ENCODE measurements at regions not wholly inside any gene's neighbourhood (a gene's known extent, or its start where the extent isn't known, plus 50 kb on each side); places are given as distances from the start of the nearest gene placed in this dataset.

DNA sequence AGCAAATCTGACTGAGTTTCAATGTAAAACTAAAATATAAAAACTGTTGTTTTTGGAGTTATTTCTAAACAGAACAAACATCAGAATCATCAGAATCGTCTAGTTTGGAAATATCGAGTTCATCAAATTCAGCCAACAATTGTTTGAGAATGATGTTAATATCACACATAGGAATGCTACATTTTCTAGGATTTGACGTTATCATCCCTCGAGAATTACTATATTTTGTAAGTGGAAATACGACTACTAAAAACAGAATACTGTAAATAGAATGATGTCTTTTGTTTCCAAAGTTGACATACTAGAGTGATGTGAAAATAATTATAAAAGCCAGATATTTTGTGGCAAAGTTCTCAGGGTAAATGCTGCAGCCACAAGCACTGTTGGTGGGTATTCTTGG lies 805.9 kb downstream of the TLE1 start:
- no peak for DNase-seq
- H3K27me3 ChIP-seq (replicated peaks; ENCODE audit: control insufficient read depth, insufficient read depth, low read length, poor library complexity, severe bottlenecking): no peaks in the 10 kb centered on the region
- no peaks in the 10 kb centered on the region for H3K9me3 ChIP-seq (ENCODE audit: control insufficient read depth, low read length)
- no peak overlapping the region for H3K4me3 ChIP-seq (ENCODE audit: insufficient read depth, low read depth, low read length, poor library complexity, severe bottlenecking)
- no peak overlapping the region for H3K27ac ChIP-seq (ENCODE audit: insufficient read depth, low read length, poor library complexity, severe bottlenecking)
- no peaks in the 10 kb centered on the region for H3K4me1 ChIP-seq (ENCODE audit: control insufficient read depth, insufficient read depth, low read length, poor library complexity, severe bottlenecking)
- H3K36me3 ChIP-seq (ENCODE audit: control insufficient read depth, insufficient read depth, low read length): no peaks in the 10 kb centered on the region

- no peak overlapping the region for H3K27ac ChIP-seq (ENCODE audit: insufficient read depth, low read length, poor library complexity, severe bottlenecking)
- H3K4me1 ChIP-seq (ENCODE audit: control insufficient read depth, insufficient read depth, low read length, poor library complexity, severe bottlenecking): no peaks in the 10 kb centered on the region
- DNase-seq: no peak
- H3K9me3 ChIP-seq (ENCODE audit: control insufficient read depth, low read length): no peaks in the 10 kb centered on the region
- H3K36me3 ChIP-seq (ENCODE audit: control insufficient read depth, insufficient read depth, low read length): no peaks in the 10 kb centered on the region
- no peaks in the 10 kb centered on the region for H3K27me3 ChIP-seq (replicated peaks; ENCODE audit: control insufficient read depth, insufficient read depth, low read length, poor library complexity, severe bottlenecking)
- H3K4me3 ChIP-seq (ENCODE audit: insufficient read depth, low read depth, low read length, poor library complexity, severe bottlenecking): no peak overlapping the region
These were observed 807.4 kb downstream of the TLE1 start for GRCh38 chr9:80881940-80882339.

DNA sequence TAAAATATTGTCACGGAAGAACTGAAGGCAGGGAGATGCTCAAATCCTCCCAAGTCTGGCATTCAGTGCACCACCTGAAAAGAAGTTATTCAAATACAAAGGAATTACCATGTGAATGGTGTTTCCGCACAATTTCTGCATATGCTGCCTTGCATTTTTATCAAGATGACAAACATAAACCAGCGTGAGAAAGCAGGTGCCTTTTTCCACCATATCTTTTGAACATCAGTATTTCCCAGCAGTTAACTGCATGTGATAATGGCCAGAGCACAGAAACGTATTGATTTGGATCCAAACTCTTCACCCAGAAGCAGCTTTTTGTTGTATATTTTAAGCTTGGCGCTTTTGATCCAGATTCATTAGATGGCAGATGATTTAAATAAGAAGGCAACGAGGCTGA lies 808.0 kb downstream of the TLE1 start:
- no peaks in the 10 kb centered on the region for H3K9me3 ChIP-seq (ENCODE audit: control insufficient read depth, low read length)
- H3K27ac ChIP-seq (ENCODE audit: insufficient read depth, low read length, poor library complexity, severe bottlenecking): no peak overlapping the region
- H3K4me1 ChIP-seq (ENCODE audit: control insufficient read depth, insufficient read depth, low read length, poor library complexity, severe bottlenecking): no peaks in the 10 kb centered on the region
- H3K4me3 ChIP-seq (ENCODE audit: insufficient read depth, low read depth, low read length, poor library complexity, severe bottlenecking): no peak overlapping the region
- no peaks in the 10 kb centered on the region for H3K36me3 ChIP-seq (ENCODE audit: control insufficient read depth, insufficient read depth, low read length)
- no peaks in the 10 kb centered on the region for H3K27me3 ChIP-seq (replicated peaks; ENCODE audit: control insufficient read depth, insufficient read depth, low read length, poor library complexity, severe bottlenecking)
- no peak for DNase-seq

DNA sequence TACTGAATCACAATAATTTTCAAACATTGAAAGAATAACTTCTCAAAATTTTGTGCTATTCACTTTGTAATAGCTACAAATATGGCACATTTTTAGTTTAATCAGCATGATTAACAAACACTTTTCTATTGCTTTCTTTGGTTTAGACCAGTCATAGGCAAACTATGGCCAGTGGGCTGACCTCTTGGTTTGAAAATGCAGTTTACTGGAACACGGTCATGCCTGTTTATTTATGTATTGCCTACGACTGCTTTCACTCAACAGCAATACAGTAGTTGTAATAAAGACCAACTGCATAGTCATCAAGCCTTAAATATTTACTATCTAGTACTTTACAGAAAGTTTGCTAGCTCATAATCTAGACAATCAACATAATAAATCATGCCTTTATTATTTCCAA lies 810.8 kb downstream of the TLE1 start:
- H3K4me1 ChIP-seq (ENCODE audit: control insufficient read depth, insufficient read depth, low read length, poor library complexity, severe bottlenecking): no peaks in the 10 kb centered on the region
- H3K9me3 ChIP-seq (ENCODE audit: control insufficient read depth, low read length): no peaks in the 10 kb centered on the region
- no peaks in the 10 kb centered on the region for H3K36me3 ChIP-seq (ENCODE audit: control insufficient read depth, insufficient read depth, low read length)
- no peak overlapping the region for H3K27ac ChIP-seq (ENCODE audit: insufficient read depth, low read length, poor library complexity, severe bottlenecking)
- no peak for DNase-seq
- no peak overlapping the region for H3K4me3 ChIP-seq (ENCODE audit: insufficient read depth, low read depth, low read length, poor library complexity, severe bottlenecking)
- no peaks in the 10 kb centered on the region for H3K27me3 ChIP-seq (replicated peaks; ENCODE audit: control insufficient read depth, insufficient read depth, low read length, poor library complexity, severe bottlenecking)

DNA sequence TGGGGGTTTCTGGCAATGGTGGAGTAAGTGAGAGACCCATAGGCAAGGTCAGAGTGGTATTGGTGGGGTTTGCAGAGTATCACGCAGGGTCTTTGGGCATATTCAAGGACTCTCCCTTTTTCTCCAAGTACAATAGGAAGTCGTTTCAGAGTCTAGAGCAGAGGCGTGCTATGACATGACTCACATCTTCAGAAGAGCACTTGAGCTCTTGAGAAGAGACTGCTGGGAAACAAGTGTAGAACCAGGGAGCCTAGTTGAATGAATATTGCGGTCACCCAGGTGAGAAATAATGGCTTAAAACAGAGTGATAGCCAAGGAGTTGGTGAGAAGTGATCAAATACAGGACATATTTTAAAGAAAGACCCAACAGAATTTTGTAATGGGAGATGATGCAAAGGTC lies 813.4 kb downstream of the TLE1 start:
- Histone ChIP-seq H3K4me3 (ENCODE audit: insufficient read depth, low read depth, low read length, poor library complexity, severe bottlenecking) (no peak overlapping the region), H3K27me3 (replicated peaks; ENCODE audit: control insufficient read depth, insufficient read depth, low read length, poor library complexity, severe bottlenecking) (no peaks in the 10 kb centered on the region), H3K27ac (ENCODE audit: insufficient read depth, low read length, poor library complexity, severe bottlenecking) (no peak overlapping the region), H3K36me3 (ENCODE audit: control insufficient read depth, insufficient read depth, low read length) (no peaks in the 10 kb centered on the region), H3K4me1 (ENCODE audit: control insufficient read depth, insufficient read depth, low read length, poor library complexity, severe bottlenecking) (no peaks in the 10 kb centered on the region), H3K9me3 (ENCODE audit: control insufficient read depth, low read length) (no peaks in the 10 kb centered on the region)
- DNase-seq: no peak

GRCh38 chr9:80874276-80874675 lies 815.1 kb downstream of the TLE1 start:
- no peak overlapping the region for H3K27ac ChIP-seq (ENCODE audit: insufficient read depth, low read length, poor library complexity, severe bottlenecking)
- H3K4me3 ChIP-seq (ENCODE audit: insufficient read depth, low read depth, low read length, poor library complexity, severe bottlenecking): no peak overlapping the region
- H3K9me3 ChIP-seq (ENCODE audit: control insufficient read depth, low read length): no peaks in the 10 kb centered on the region
- no peaks in the 10 kb centered on the region for H3K36me3 ChIP-seq (ENCODE audit: control insufficient read depth, insufficient read depth, low read length)
- H3K27me3 ChIP-seq (replicated peaks; ENCODE audit: control insufficient read depth, insufficient read depth, low read length, poor library complexity, severe bottlenecking): no peaks in the 10 kb centered on the region
- DNase-seq: no peak
- H3K4me1 ChIP-seq (ENCODE audit: control insufficient read depth, insufficient read depth, low read length, poor library complexity, severe bottlenecking): no peaks in the 10 kb centered on the region

GRCh38 chr9:80873861-80874260 lies 815.5 kb downstream of the TLE1 start:
- Histone ChIP-seq H3K4me3 (ENCODE audit: insufficient read depth, low read depth, low read length, poor library complexity, severe bottlenecking) (no peak overlapping the region), H3K27ac (ENCODE audit: insufficient read depth, low read length, poor library complexity, severe bottlenecking) (no peak overlapping the region)
- DNase-seq: no peak

DNA sequence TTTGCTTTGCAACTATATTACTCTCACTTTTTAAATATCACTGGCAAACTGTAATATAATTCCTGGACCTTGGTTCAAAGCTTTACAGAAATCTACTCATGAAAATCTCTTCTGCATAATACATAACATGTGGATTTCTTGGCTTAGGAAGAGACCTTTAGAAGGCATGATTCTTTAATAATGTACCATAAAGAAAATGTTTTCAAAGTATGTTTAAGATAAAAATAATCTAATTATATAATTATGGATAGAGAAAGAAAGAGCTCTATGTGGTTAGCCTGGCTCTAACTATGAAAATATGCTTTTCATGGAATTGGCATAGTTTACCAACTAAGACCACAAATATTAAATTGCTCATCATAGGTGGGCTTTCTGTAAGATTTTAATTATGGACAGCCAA lies 817.8 kb downstream of the TLE1 start:
- DNase-seq: no peak
- H3K27me3 ChIP-seq (replicated peaks; ENCODE audit: control insufficient read depth, insufficient read depth, low read length, poor library complexity, severe bottlenecking): no peaks in the 10 kb centered on the region
- no peak overlapping the region for H3K27ac ChIP-seq (ENCODE audit: insufficient read depth, low read length, poor library complexity, severe bottlenecking)
- no peaks in the 10 kb centered on the region for H3K4me1 ChIP-seq (ENCODE audit: control insufficient read depth, insufficient read depth, low read length, poor library complexity, severe bottlenecking)
- H3K4me3 ChIP-seq (ENCODE audit: insufficient read depth, low read depth, low read length, poor library complexity, severe bottlenecking): no peak overlapping the region
- H3K36me3 ChIP-seq (ENCODE audit: control insufficient read depth, insufficient read depth, low read length): no peaks in the 10 kb centered on the region
- no peaks in the 10 kb centered on the region for H3K9me3 ChIP-seq (ENCODE audit: control insufficient read depth, low read length)

More at GRCh38 chr9:80873861-80874260, 815.5 kb downstream of the TLE1 start:
- Histone ChIP-seq H3K27me3 (replicated peaks; ENCODE audit: control insufficient read depth, insufficient read depth, low read length, poor library complexity, severe bottlenecking) (no peaks in the 10 kb centered on the region), H3K36me3 (ENCODE audit: control insufficient read depth, insufficient read depth, low read length) (no peaks in the 10 kb centered on the region), H3K9me3 (ENCODE audit: control insufficient read depth, low read length) (no peaks in the 10 kb centered on the region), H3K4me1 (ENCODE audit: control insufficient read depth, insufficient read depth, low read length, poor library complexity, severe bottlenecking) (no peaks in the 10 kb centered on the region)

- H3K4me1 ChIP-seq (ENCODE audit: control insufficient read depth, insufficient read depth, low read length, poor library complexity, severe bottlenecking): no peaks in the 10 kb centered on the region
- H3K27ac ChIP-seq (ENCODE audit: insufficient read depth, low read length, poor library complexity, severe bottlenecking): no peak overlapping the region
- no peaks in the 10 kb centered on the region for H3K27me3 ChIP-seq (replicated peaks; ENCODE audit: control insufficient read depth, insufficient read depth, low read length, poor library complexity, severe bottlenecking)
- H3K36me3 ChIP-seq (ENCODE audit: control insufficient read depth, insufficient read depth, low read length): no peaks in the 10 kb centered on the region
- H3K4me3 ChIP-seq (ENCODE audit: insufficient read depth, low read depth, low read length, poor library complexity, severe bottlenecking): no peak overlapping the region
- DNase-seq: no peak
- no peaks in the 10 kb centered on the region for H3K9me3 ChIP-seq (ENCODE audit: control insufficient read depth, low read length)
These were observed 821.6 kb downstream of the TLE1 start for GRCh38 chr9:80867731-80868130.

DNA sequence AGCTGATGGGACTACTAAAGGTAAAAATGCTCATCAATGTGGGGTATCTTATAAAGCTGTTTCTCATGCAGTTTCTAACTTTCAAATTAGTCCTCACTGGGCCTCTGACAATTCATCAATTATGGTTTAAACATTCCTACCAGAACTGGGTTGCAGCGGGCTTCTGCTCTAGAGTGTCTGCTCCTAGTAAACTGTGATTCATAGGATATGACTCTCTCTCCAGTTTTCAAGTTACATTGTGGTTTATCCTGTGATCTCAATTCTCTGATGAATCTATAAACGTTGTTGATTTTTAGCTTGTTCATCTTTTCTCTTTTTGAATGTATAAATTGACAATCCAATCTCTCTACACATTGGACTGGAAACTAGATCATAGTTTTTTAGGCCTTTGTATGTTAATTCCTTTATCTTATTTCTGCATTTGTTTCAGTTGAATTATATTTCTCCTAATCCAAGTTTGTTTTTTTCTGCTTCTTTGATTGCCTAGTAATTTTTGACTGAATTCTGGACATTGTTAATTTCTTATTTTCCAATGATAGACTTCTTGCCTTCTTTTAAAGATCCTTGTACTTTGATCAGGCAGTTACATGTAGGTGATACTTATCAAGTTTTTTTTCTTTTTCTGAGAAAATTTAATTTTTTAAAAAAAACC lies 822.6 kb downstream of the TLE1 start:
- Histone ChIP-seq H3K27ac (ENCODE audit: insufficient read depth, low read length, poor library complexity, severe bottlenecking) (no peak overlapping the region), H3K27me3 (replicated peaks; ENCODE audit: control insufficient read depth, insufficient read depth, low read length, poor library complexity, severe bottlenecking) (no peaks in the 10 kb centered on the region), H3K4me1 (ENCODE audit: control insufficient read depth, insufficient read depth, low read length, poor library complexity, severe bottlenecking) (no peaks in the 10 kb centered on the region), H3K9me3 (ENCODE audit: control insufficient read depth, low read length) (no peaks in the 10 kb centered on the region), H3K36me3 (ENCODE audit: control insufficient read depth, insufficient read depth, low read length) (no peaks in the 10 kb centered on the region), H3K4me3 (ENCODE audit: insufficient read depth, low read depth, low read length, poor library complexity, severe bottlenecking) (no peak overlapping the region)
- no peak for DNase-seq
